Naive thymus-derived CD4-positive, alpha-beta T cell (primary cell): ENCODE measurements at regions not wholly inside any gene's neighbourhood (a gene's known extent, or its start where the extent isn't known, plus 50 kb on each side); places are given as distances from the start of the nearest gene placed in this dataset.

Experiments
- ATAC-seq: fragments of 150-1000 bp; cut with Tn5 transposase; 2 replicates; pipeline ENCODE4 v1.10.0; 2021; ENCODE audit warnings: mild to moderate bottlenecking, moderate library complexity
- CTCF ChIA-PET: fragments of 350-600 bp; sonication (Branson Sonifier 250); formaldehyde crosslinking; loops from one replicate; lab custom pipeline; 2021; ENCODE audit warnings: antibody characterized with exemption; lab: Charles Lee
- POLR2A ChIA-PET: fragments of 350-600 bp; sonication (Branson Sonifier 250); formaldehyde crosslinking; loops from one replicate; lab custom pipeline; 2021; ENCODE audit warnings: antibody characterized with exemption, inconsistent platforms; lab: Charles Lee
- DNase-seq, 9 donors: peaks; one replicate each; pipeline versions ENCODE4 v3.0.0 to v3.0.0-alpha.2; 2020 to 2022; ENCODE audit warnings: mixed read lengths in 1 of 9
- H3K27ac ChIP-seq: one replicate; pipeline ENCODE4 v1.7.0; 2013; ENCODE audit warnings: mild to moderate bottlenecking, low read depth, low read length, moderate library complexity
- H3K27me3 ChIP-seq, 2 donors: one replicate each; pipeline ENCODE4 v1.7.0; 2013; ENCODE audit warnings: low read length in 2 of 2, mild to moderate bottlenecking in 2 of 2, moderate library complexity in 2 of 2; ENCODE audit not compliant: control insufficient read depth in 2 of 2, insufficient read depth in 2 of 2
- H3K36me3 ChIP-seq, 3 experiments: 1 replicate in 2 of 3; 2 replicates in 1 of 3; pipeline ENCODE4 v1.7.0; 2013; ENCODE audit warnings: low read length in 3 of 3, mild to moderate bottlenecking in 3 of 3, moderate library complexity in 1 of 3; ENCODE audit not compliant: insufficient read depth in 3 of 3, control insufficient read depth in 2 of 3
- H3K4me1 ChIP-seq, 2 donors: one replicate each; pipeline ENCODE4 v1.7.0; 2013; ENCODE audit warnings: low read length in 2 of 2, mild to moderate bottlenecking in 2 of 2, moderate library complexity in 1 of 2; ENCODE audit not compliant: control insufficient read depth in 2 of 2, insufficient read depth in 2 of 2
- H3K4me3 ChIP-seq: 2 replicates; pipeline ENCODE4 v1.7.0; 2013; ENCODE audit warnings: mild to moderate bottlenecking, low read length
- H3K9me3 ChIP-seq, 3 experiments: 1 replicate in 2 of 3; 2 replicates in 1 of 3; pipeline ENCODE4 v1.7.0; 2013; ENCODE audit warnings: low read length in 3 of 3; ENCODE audit not compliant: control insufficient read depth in 2 of 3
- H3K27ac Mint-ChIP-seq, 9 donors: one replicate each; pipeline ENCODE4 v1.8.0; 2020 to 2022; ENCODE audit warnings: mixed read lengths in 9 of 9, mild to moderate bottlenecking in 8 of 9, moderate library complexity in 5 of 9, inconsistent platforms in 2 of 9
- H3K27me3 Mint-ChIP-seq, 5 donors: one replicate each; pipeline ENCODE4 v1.8.0; 2021 to 2022; ENCODE audit warnings: mixed read lengths in 5 of 5, mild to moderate bottlenecking in 1 of 5
- H3K36me3 Mint-ChIP-seq, 5 donors: one replicate each; pipeline ENCODE4 v1.8.0; 2020 to 2022; ENCODE audit warnings: mixed read lengths in 5 of 5, mild to moderate bottlenecking in 3 of 5, inconsistent platforms in 1 of 5
- H3K4me1 Mint-ChIP-seq, 7 donors: one replicate each; pipeline ENCODE4 v1.8.0; 2020 to 2022; ENCODE audit warnings: mixed read lengths in 7 of 7, mild to moderate bottlenecking in 3 of 7, inconsistent platforms in 1 of 7
- H3K4me3 Mint-ChIP-seq, 10 donors: one replicate each; pipeline ENCODE4 v1.8.0; 2020 to 2022; ENCODE audit warnings: mild to moderate bottlenecking in 10 of 10, mixed read lengths in 10 of 10, moderate library complexity in 6 of 10, inconsistent platforms in 2 of 10
- H3K9me3 Mint-ChIP-seq, 11 donors: one replicate each; pipeline ENCODE4 v1.8.0; 2020 to 2022; ENCODE audit warnings: mixed read lengths in 11 of 11, mild to moderate bottlenecking in 4 of 11, inconsistent platforms in 1 of 11, moderate library complexity in 1 of 11
- intact Hi-C, 2 donors: fragments of 100-400 bp; cut with micrococcal nuclease; formaldehyde crosslinking; loops; one replicate each; pipeline ENCODE4 v1.15.1; 2023

- DNase-seq = no peak
- Mint-ChIP-seq H3K4me1 (peaks cover 16 to 38% (median 26%) of the 10 kb centered on the region in 7 donors), H3K9me3 (no peaks in the 10 kb centered on the region), H3K27ac (peak overlapping the region in 4 of 9 donors; percentile 10 to 95 (median 26)), H3K36me3 (no peaks in the 10 kb centered on the region), H3K4me3 (peak overlapping the region in 1 of 10 donors; percentile 22), H3K27me3 (peaks cover 0 to 3% (median 0%) of the 10 kb centered on the region in 5 donors)
- no peaks in the 10 kb centered on the region for H3K27me3 ChIP-seq
- POLR2A ChIA-PET = no interaction called here
- H3K27ac ChIP-seq = no peak overlapping the region
- intact Hi-C loops = loop anchor here in 1 of 2 donors (2.0 to 10.0 kb wide), 3 partner anchors 67 to 455 kb away; partner anchors contain the start of genes BMAL1, BTBD10 and FAR1
- CTCF ChIA-PET = interaction anchor here (0.6 to 3.6 kb wide), 6 partner anchors 23 to 136 kb away, joined by 3 to 15 read pairs (median 4); no protein-coding TSS in a partner anchor
- H3K4me3 ChIP-seq = no peak overlapping the region
- no peaks in the 10 kb centered on the region for H3K9me3 ChIP-seq
- no peaks in the 10 kb centered on the region for H3K36me3 ChIP-seq
- peaks cover 0 to 6% of the 10 kb centered on the region in 2 donors for H3K4me1 ChIP-seq
- ATAC-seq = no peak
Observed at GRCh38 chr11:13209379-13209778, 68.2 kb upstream of the BMAL1 start.

- ChIA-PET CTCF (interaction anchor here (0.6 to 3.6 kb wide), 5 partner anchors 22 to 1989 kb away, joined by 3 to 15 read pairs (median 4); no protein-coding TSS in a partner anchor), POLR2A (no interaction called here)
- Mint-ChIP-seq H3K4me3 (no peak overlapping the region), H3K27me3 (peaks cover 0 to 3% (median 0%) of the 10 kb centered on the region in 5 donors), H3K4me1 (peaks cover 16 to 33% (median 23%) of the 10 kb centered on the region in 7 donors), H3K27ac (peak overlapping the region in 1 of 9 donors; percentile 32), H3K9me3 (no peaks in the 10 kb centered on the region), H3K36me3 (no peaks in the 10 kb centered on the region)
- DNase-seq (peak in 3 of 9 donors; percentile 7 to 9 (median 8)), ATAC-seq (no peak)
- Histone ChIP-seq H3K9me3 (no peaks in the 10 kb centered on the region), H3K4me1 (peaks cover 0 to 6% of the 10 kb centered on the region in 2 donors), H3K27ac (no peak overlapping the region), H3K36me3 (no peaks in the 10 kb centered on the region), H3K4me3 (no peak overlapping the region), H3K27me3 (no peaks in the 10 kb centered on the region)
- intact Hi-C loops = loop anchor here (1.0 kb wide), 4 partner anchors 29 to 174 kb away; no protein-coding TSS in a partner anchor
Observed at GRCh38 chr11:13210424-13210823, 67.2 kb upstream of the BMAL1 start.

- Mint-ChIP-seq H3K9me3 (peaks cover 0 to 3% (median 0%) of the 10 kb centered on the region in 11 donors), H3K27me3 (peaks cover 0 to 15% (median 0%) of the 10 kb centered on the region in 5 donors), H3K4me3 (no peak overlapping the region), H3K27ac (no peak overlapping the region), H3K4me1 (peaks cover 0 to 4% (median 0%) of the 10 kb centered on the region in 7 donors), H3K36me3 (no peaks in the 10 kb centered on the region)
- intact Hi-C loops = no loop called here
- Histone ChIP-seq H3K27me3 (no peaks in the 10 kb centered on the region), H3K9me3 (no peaks in the 10 kb centered on the region), H3K4me3 (no peak overlapping the region), H3K4me1 (no peaks in the 10 kb centered on the region), H3K36me3 (no peaks in the 10 kb centered on the region), H3K27ac (no peak overlapping the region)
- POLR2A ChIA-PET = no interaction called here
- no peak for DNase-seq
- no peak for ATAC-seq
- CTCF ChIA-PET = interaction anchor here (0.9 kb wide), 1 partner anchor 24 kb away, joined by 3 read pairs; no protein-coding TSS in a partner anchor
Observed at GRCh38 chr11:13214276-13214675, 63.3 kb upstream of the BMAL1 start.

- no peak for ATAC-seq
- intact Hi-C loops = no loop called here
Observed at GRCh38 chr11:13215149-13215548, 62.4 kb upstream of the BMAL1 start.

GRCh38 chr11:13216019-13216710 is 61.4 kb upstream of the BMAL1 start:
- H3K4me1 Mint-ChIP-seq = no peaks in the 10 kb centered on the region
- ATAC-seq (peak; percentile 37), DNase-seq (no peak)
- no peak overlapping the region for H3K4me3 Mint-ChIP-seq
- no peaks in the 10 kb centered on the region for H3K27me3 ChIP-seq
- no peak overlapping the region for H3K4me3 ChIP-seq
- intact Hi-C loops = no loop called here
- peaks cover 0 to 13% (median 0%) of the 10 kb centered on the region in 5 donors for H3K27me3 Mint-ChIP-seq
- no peaks in the 10 kb centered on the region for H3K4me1 ChIP-seq
- POLR2A ChIA-PET = no interaction called here
- peaks cover 0 to 3% (median 0%) of the 10 kb centered on the region in 11 donors for H3K9me3 Mint-ChIP-seq
- H3K9me3 ChIP-seq = no peaks in the 10 kb centered on the region
- CTCF ChIA-PET = interaction anchor here (0.6 to 1.2 kb wide), 2 partner anchors 8 to 25 kb away, joined by 5 to 7 read pairs; no protein-coding TSS in a partner anchor
- no peaks in the 10 kb centered on the region for H3K36me3 ChIP-seq
- no peak overlapping the region for H3K27ac ChIP-seq
- no peaks in the 10 kb centered on the region for H3K36me3 Mint-ChIP-seq
- H3K27ac Mint-ChIP-seq = no peak overlapping the region

More at GRCh38 chr11:13215149-13215548, 62.4 kb upstream of the BMAL1 start:
- no peaks in the 10 kb centered on the region for H3K4me1 ChIP-seq
- H3K27ac Mint-ChIP-seq = no peak overlapping the region
- ChIA-PET POLR2A (no interaction called here), CTCF (no interaction called here)
- H3K27me3 ChIP-seq = no peaks in the 10 kb centered on the region
- peaks cover 0 to 14% (median 0%) of the 10 kb centered on the region in 5 donors for H3K27me3 Mint-ChIP-seq
- no peaks in the 10 kb centered on the region for H3K36me3 ChIP-seq
- H3K4me1 Mint-ChIP-seq = no peaks in the 10 kb centered on the region
- no peak overlapping the region for H3K4me3 Mint-ChIP-seq
- H3K36me3 Mint-ChIP-seq = no peaks in the 10 kb centered on the region
- no peak overlapping the region for H3K27ac ChIP-seq
- H3K9me3 Mint-ChIP-seq = peaks cover 0 to 3% (median 0%) of the 10 kb centered on the region in 11 donors
- no peak overlapping the region for H3K4me3 ChIP-seq
- no peaks in the 10 kb centered on the region for H3K9me3 ChIP-seq
- no peak for DNase-seq

- Mint-ChIP-seq H3K27me3 (peaks cover 0 to 13% (median 0%) of the 10 kb centered on the region in 5 donors), H3K27ac (no peak overlapping the region), H3K36me3 (no peaks in the 10 kb centered on the region), H3K9me3 (peaks cover 0 to 3% (median 0%) of the 10 kb centered on the region in 11 donors), H3K4me3 (no peak overlapping the region), H3K4me1 (no peaks in the 10 kb centered on the region)
- DNase-seq (no peak), ATAC-seq (no peak)
- H3K27me3 ChIP-seq = no peaks in the 10 kb centered on the region
- no peak overlapping the region for H3K27ac ChIP-seq
- CTCF ChIA-PET = interaction anchor here (0.6 to 1.2 kb wide), 2 partner anchors 9 to 25 kb away, joined by 5 to 7 read pairs; no protein-coding TSS in a partner anchor
- H3K4me3 ChIP-seq = no peak overlapping the region
- no peaks in the 10 kb centered on the region for H3K9me3 ChIP-seq
- no peaks in the 10 kb centered on the region for H3K4me1 ChIP-seq
- H3K36me3 ChIP-seq = no peaks in the 10 kb centered on the region
- POLR2A ChIA-PET = no interaction called here
- intact Hi-C loops = no loop called here
Observed at GRCh38 chr11:13216711-13217075, 60.9 kb upstream of the BMAL1 start.
